Epithelial cell of esophagus (primary cell): ENCODE measurements at regions not wholly inside any gene's neighbourhood (a gene's known extent, or its start where the extent isn't known, plus 50 kb on each side); places are given as distances from the start of the nearest gene placed in this dataset.

ENCODE experiments used
- DNase-seq: peaks from one replicate; pipeline ENCODE4 v3.0.0; 2010; ENCODE audit warnings: low read depth
- H3K4me3 ChIP-seq: 2 replicates; pipeline ENCODE4 v1.5.1; 2011; ENCODE audit warnings: mild to moderate bottlenecking, low read length, control low read depth
- TF ChIP-seq, protein P1 (sequence below): IDR thresholded peaks from 2 replicates; pipeline ENCODE4 v1.5.1; 2011; ENCODE audit warnings: low read depth, mild to moderate bottlenecking, low read length, control low read depth, inconsistent platforms; ENCODE audit not compliant: insufficient read depth; ENCODE audit errors: missing control alignments

GRCh38 chr9:107669422-107669821 lies 179.9 kb upstream of the KLF4 start:
- no peak overlapping the region for H3K4me3 ChIP-seq
- TF ChIP-seq, protein P1, sequence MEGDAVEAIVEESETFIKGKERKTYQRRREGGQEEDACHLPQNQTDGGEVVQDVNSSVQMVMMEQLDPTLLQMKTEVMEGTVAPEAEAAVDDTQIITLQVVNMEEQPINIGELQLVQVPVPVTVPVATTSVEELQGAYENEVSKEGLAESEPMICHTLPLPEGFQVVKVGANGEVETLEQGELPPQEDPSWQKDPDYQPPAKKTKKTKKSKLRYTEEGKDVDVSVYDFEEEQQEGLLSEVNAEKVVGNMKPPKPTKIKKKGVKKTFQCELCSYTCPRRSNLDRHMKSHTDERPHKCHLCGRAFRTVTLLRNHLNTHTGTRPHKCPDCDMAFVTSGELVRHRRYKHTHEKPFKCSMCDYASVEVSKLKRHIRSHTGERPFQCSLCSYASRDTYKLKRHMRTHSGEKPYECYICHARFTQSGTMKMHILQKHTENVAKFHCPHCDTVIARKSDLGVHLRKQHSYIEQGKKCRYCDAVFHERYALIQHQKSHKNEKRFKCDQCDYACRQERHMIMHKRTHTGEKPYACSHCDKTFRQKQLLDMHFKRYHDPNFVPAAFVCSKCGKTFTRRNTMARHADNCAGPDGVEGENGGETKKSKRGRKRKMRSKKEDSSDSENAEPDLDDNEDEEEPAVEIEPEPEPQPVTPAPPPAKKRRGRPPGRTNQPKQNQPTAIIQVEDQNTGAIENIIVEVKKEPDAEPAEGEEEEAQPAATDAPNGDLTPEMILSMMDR: no peak
- DNase-seq: no peak

DNA sequence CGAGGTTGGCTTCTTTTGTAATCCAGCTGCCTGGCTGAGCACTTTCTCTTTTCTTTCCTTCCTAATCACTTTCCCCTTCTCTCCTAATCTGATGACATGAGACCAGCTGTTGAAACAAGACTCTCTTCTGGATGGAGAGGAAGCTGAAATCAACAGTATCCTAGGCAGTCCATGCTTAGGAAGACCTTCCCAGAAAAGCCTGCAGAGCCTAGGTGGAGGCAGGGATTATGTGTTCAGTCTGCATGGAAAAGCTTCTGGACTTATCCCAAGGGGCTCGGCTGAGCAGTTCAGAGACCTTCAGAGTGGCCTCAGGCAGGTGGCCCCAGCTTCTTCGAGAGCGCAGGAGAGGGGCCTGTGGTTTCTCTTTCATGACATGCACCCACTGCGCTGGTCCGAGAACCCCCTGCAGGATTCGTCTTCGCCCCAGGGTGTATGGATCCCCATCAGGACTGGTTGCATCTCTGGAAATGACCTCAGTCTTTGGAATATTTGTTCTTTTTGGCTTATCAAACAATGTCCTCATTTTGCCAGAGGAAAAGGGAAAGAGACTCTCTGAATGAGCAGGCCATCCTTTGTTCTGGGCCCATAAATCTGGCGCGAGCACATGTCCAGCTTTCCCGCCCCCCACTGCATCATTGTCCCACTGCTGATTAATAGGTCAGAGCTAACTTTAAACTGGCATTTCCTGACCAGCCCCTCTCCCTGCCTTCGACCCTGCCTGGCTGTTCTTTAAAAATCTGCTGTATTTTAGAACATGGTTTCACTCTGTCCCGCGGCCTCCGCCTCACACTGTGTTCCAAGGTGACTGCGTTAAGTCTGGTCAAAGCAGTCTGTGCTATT lies 177.9 kb upstream of the KLF4 start:
- TF ChIP-seq, protein P1: no peak
- DNase-seq: no peak

DNA sequence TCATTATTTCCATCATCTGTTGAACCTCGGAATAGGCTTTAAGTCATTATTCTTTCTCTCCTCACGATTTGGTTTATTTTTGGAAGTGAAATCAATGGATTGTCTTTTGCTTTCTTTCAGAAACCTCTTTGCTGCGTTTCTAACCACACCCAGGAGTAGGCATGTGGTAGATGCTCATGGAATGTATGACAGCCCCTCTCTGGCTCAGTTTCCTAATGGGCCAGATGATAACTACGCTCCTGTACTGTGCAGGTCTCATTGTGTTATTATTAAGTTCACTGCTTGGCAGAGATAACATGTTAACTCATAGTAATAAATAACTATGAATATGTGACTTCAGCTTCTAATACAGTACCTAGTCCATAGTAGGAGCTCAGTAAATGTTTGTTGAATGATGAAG lies 175.5 kb upstream of the KLF4 start:
- TF ChIP-seq, protein P1: no peak
- H3K4me3 ChIP-seq: no peak overlapping the region
- no peak for DNase-seq

More for the DNA sequence above, 177.9 kb upstream of the KLF4 start:
- no peak overlapping the region for H3K4me3 ChIP-seq

DNA sequence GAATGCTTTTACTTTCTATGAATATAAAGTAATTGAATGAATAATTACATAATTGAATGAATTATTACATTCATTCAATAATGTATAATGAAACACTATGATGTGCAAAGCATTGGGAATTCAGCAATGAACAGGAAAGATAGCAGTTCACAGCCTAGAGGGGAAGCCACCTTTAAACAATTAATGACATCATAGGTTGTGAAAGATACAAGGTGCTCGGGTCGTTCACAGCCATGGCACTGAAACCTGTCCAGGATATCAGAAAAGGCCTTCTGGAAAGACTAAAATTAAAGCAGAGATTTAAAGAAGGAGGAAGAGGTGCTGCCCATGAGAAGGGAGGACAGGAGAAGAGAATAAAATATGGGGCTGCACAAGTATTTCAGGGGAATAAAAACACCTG lies 171.4 kb upstream of the KLF4 start:
- TF ChIP-seq, protein P1: no peak
- H3K4me3 ChIP-seq: no peak overlapping the region
- no peak for DNase-seq

- TF ChIP-seq, protein P1: no peak
- DNase-seq: no peak
- H3K4me3 ChIP-seq: no peak overlapping the region
Measured at GRCh38 chr9:107653263-107653821, 163.8 kb upstream of the KLF4 start.

- TF ChIP-seq, protein P1: no peak
- no peak for DNase-seq
- no peak overlapping the region for H3K4me3 ChIP-seq
Measured at GRCh38 chr9:107650995-107651394, 161.4 kb upstream of the KLF4 start.
